Chondrocyte (in vitro differentiated cells): ENCODE measurements at regions not wholly inside any gene's neighbourhood (a gene's known extent, or its start where the extent isn't known, plus 50 kb on each side); places are given as distances from the start of the nearest gene placed in this dataset.

Experiments
- DNase-seq: peaks from one replicate; pipeline ENCODE4 v3.0.0; 2021; ENCODE audit warnings: mixed read lengths, low spot score
- H3K27ac Mint-ChIP-seq: one replicate; pipeline ENCODE4 v1.8.0; 2021; ENCODE audit warnings: mild to moderate bottlenecking, moderate library complexity, mixed read lengths; ENCODE audit not compliant: unreplicated experiment
- H3K27me3 Mint-ChIP-seq: 2 replicates; pipeline ENCODE4 v1.8.0; 2021; ENCODE audit warnings: low read depth, mixed read lengths
- H3K36me3 Mint-ChIP-seq: 2 replicates; pipeline ENCODE4 v1.8.0; 2021; ENCODE audit warnings: low read depth, mixed read lengths
- H3K4me1 Mint-ChIP-seq: 2 replicates; pipeline ENCODE4 v1.8.0; 2021; ENCODE audit warnings: low read depth, mild to moderate bottlenecking, mixed read lengths
- H3K4me3 Mint-ChIP-seq: one replicate; pipeline ENCODE4 v1.8.0; 2021; ENCODE audit warnings: mild to moderate bottlenecking, moderate library complexity, mixed read lengths; ENCODE audit not compliant: unreplicated experiment
- H3K9me3 Mint-ChIP-seq: 2 replicates; pipeline ENCODE4 v1.8.0; 2021; ENCODE audit warnings: low read depth, mixed read lengths
- TF ChIP-seq, protein P1 (sequence below): fragments of 200-600 bp; sonication (generic); IDR thresholded peaks from 2 replicates; pipeline ENCODE4 v1.5.0; 2021; ENCODE audit warnings: antibody characterized with exemption, mild to moderate bottlenecking, moderate library complexity

- Mint-ChIP-seq H3K27ac (no peak overlapping the region), H3K36me3 (peaks cover 3% of the 10 kb centered on the region), H3K27me3 (peaks cover 8% of the 10 kb centered on the region), H3K9me3 (peaks cover 8% of the 10 kb centered on the region), H3K4me1 (no peaks in the 10 kb centered on the region), H3K4me3 (no peak overlapping the region)
- no peak for DNase-seq
- TF ChIP-seq, protein P1, sequence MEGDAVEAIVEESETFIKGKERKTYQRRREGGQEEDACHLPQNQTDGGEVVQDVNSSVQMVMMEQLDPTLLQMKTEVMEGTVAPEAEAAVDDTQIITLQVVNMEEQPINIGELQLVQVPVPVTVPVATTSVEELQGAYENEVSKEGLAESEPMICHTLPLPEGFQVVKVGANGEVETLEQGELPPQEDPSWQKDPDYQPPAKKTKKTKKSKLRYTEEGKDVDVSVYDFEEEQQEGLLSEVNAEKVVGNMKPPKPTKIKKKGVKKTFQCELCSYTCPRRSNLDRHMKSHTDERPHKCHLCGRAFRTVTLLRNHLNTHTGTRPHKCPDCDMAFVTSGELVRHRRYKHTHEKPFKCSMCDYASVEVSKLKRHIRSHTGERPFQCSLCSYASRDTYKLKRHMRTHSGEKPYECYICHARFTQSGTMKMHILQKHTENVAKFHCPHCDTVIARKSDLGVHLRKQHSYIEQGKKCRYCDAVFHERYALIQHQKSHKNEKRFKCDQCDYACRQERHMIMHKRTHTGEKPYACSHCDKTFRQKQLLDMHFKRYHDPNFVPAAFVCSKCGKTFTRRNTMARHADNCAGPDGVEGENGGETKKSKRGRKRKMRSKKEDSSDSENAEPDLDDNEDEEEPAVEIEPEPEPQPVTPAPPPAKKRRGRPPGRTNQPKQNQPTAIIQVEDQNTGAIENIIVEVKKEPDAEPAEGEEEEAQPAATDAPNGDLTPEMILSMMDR: no peak
Measured at GRCh38 chr6:6483168-6483567, 105.4 kb upstream of the LY86 start.

GRCh38 chr6:6483733-6484132 is 104.8 kb upstream of the LY86 start:
- no peak overlapping the region for H3K4me3 Mint-ChIP-seq
- DNase-seq: no peak
- peaks cover 5% of the 10 kb centered on the region for H3K27me3 Mint-ChIP-seq
- no peak overlapping the region for H3K27ac Mint-ChIP-seq
- peaks cover 3% of the 10 kb centered on the region for H3K36me3 Mint-ChIP-seq
- no peaks in the 10 kb centered on the region for H3K4me1 Mint-ChIP-seq
- TF ChIP-seq, protein P1: no peak
- peaks cover 8% of the 10 kb centered on the region for H3K9me3 Mint-ChIP-seq

DNA sequence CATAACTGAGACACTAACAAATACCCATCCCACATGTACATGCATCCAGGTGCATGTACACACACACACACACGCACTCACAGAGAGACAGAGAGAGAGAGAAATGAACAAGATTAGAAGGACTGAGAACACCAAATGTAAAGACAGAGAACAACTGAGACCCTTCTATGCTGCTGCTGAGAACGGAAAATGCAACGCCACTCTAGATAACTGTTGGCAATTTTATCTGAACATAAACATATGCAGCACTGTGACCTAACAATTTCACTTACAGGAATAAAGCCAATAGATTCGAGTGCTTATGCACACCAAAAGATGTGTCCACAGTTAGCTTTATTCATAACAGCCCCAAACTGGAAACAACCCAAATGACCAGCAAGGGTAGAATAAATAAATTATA is 103.8 kb upstream of the LY86 start:
- DNase-seq: no peak
- Mint-ChIP-seq H3K9me3 (peaks cover 8% of the 10 kb centered on the region), H3K27me3 (peaks cover 5% of the 10 kb centered on the region), H3K4me3 (no peak overlapping the region), H3K27ac (no peak overlapping the region), H3K4me1 (no peaks in the 10 kb centered on the region), H3K36me3 (peaks cover 3% of the 10 kb centered on the region)
- TF ChIP-seq, protein P1: no peak

DNA sequence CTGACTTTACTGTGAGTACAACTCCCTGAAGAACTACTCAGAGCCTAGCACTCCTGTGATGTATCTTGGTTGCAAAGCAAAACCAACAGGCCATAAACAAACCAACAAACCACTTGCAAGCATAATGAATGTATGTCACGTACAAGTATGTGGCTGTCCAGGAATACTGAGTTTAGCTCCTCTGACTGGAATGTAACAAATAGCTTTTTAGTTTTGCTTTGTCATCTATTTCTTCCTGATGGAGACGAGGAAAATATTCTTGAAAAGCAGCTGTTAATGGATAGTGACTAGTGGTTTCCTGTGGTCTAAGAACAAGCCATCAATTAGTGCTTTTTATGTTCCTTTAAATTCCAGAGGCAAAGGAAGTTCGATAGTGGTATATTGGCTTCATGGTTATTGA is 101.9 kb upstream of the LY86 start:
- Mint-ChIP-seq H3K4me1 (no peaks in the 10 kb centered on the region), H3K4me3 (no peak overlapping the region), H3K36me3 (peaks cover 3% of the 10 kb centered on the region), H3K27ac (no peak overlapping the region), H3K27me3 (peaks cover 5% of the 10 kb centered on the region), H3K9me3 (peaks cover 8% of the 10 kb centered on the region)
- no peak for DNase-seq
- TF ChIP-seq, protein P1: no peak

GRCh38 chr6:6491761-6492160 is 96.8 kb upstream of the LY86 start:
- H3K4me3 Mint-ChIP-seq: no peak overlapping the region
- H3K36me3 Mint-ChIP-seq: no peaks in the 10 kb centered on the region
- H3K4me1 Mint-ChIP-seq: no peaks in the 10 kb centered on the region
- no peaks in the 10 kb centered on the region for H3K27me3 Mint-ChIP-seq
- H3K27ac Mint-ChIP-seq: no peak overlapping the region
- TF ChIP-seq, protein P1: no peak
- no peak for DNase-seq
- H3K9me3 Mint-ChIP-seq: no peaks in the 10 kb centered on the region
